HEK293 (cell line): ENCODE measurements at regions not wholly inside any gene's neighbourhood (a gene's known extent, or its start where the extent isn't known, plus 50 kb on each side); places are given as distances from the start of the nearest gene placed in this dataset.

Experiments
- KLF8 ChIP-seq: fragments of 450-650 bp; formaldehyde crosslinking; IDR thresholded peaks from 2 replicates; pipeline ENCODE4 v1.5.1; 2016; ENCODE audit warnings: missing biosample characterization, missing genetic modification characterization
- SETDB1 ChIP-seq: IDR thresholded peaks from one replicate; pipeline ENCODE4 v1.6.1; 2017; ENCODE audit warnings: mild to moderate bottlenecking, low read length, moderate library complexity, mixed read lengths; ENCODE audit not compliant: insufficient read length
- ZFHX2 ChIP-seq: fragments of 450-650 bp; formaldehyde crosslinking; conservative IDR thresholded peaks from 2 replicates; pipeline ENCODE4 v1.5.1; 2016; ENCODE audit warnings: missing biosample characterization, missing genetic modification characterization
- ZNF350 ChIP-seq: fragments of 450-650 bp; formaldehyde crosslinking; IDR thresholded peaks from 2 replicates; pipeline ENCODE4 v1.5.0; 2017; ENCODE audit warnings: missing biosample characterization, mild to moderate bottlenecking, missing genetic modification characterization
- TF ChIP-seq, protein P1 (sequence below): fragments of 450-650 bp; formaldehyde crosslinking; IDR thresholded peaks from 2 replicates; pipeline ENCODE4 v1.5.1; 2017; ENCODE audit warnings: missing biosample characterization, mild to moderate bottlenecking, missing genetic modification characterization, moderate library complexity

DNA sequence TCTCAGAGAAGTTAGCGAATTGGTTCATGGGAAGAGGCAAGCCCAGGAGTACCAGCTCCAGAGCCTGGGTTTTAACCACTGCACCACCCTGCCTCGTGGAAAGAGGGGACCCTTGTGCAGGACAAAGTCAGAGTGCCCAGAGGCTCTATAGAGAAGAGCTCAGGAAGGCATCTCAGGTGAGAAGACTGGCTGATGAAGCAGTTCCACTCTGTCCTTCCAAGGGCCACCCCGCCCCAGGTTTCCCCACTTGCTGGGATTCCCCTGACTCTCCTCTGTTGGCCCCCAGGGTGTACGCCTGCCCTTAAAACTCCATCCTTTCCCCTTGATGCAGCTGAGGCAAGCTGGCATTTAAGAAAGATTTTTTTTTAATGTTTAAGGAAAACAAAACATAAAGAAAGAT, 265.8 kb downstream of the BUD13 start:
- TF ChIP-seq, protein P1, sequence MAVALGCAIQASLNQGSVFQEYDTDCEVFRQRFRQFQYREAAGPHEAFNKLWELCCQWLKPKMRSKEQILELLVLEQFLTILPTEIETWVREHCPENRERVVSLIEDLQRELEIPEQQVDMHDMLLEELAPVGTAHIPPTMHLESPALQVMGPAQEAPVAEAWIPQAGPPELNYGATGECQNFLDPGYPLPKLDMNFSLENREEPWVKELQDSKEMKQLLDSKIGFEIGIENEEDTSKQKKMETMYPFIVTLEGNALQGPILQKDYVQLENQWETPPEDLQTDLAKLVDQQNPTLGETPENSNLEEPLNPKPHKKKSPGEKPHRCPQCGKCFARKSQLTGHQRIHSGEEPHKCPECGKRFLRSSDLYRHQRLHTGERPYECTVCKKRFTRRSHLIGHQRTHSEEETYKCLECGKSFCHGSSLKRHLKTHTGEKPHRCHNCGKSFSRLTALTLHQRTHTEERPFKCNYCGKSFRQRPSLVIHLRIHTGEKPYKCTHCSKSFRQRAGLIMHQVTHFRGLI (tag by site-specific recombination), result no peak
- TF ChIP-seq SETDB1 (no peak), KLF8 (tag by site-specific recombination) (no peak), ZFHX2 (tag by site-specific recombination) (no peak), ZNF350 (tag by site-specific recombination) (no peak)
